Omental fat pad (tissue), 3 donors: ENCODE measurements at regions not wholly inside any gene's neighbourhood (a gene's known extent, or its start where the extent isn't known, plus 50 kb on each side); places are given as distances from the start of the nearest gene placed in this dataset.

Experiments
- ATAC-seq: fragments of 150-250 bp; one replicate; pipeline ENCODE4 v1.9.1; 2016; ENCODE audit warnings: mild to moderate bottlenecking, moderate library complexity; ENCODE audit not compliant: low FRiP score
- DNase-seq: peaks from one replicate; pipeline ENCODE4 v3.0.0-alpha.2; 2019; ENCODE audit warnings: low spot score
- CTCF ChIP-seq, 3 donors: fragments of 450-650 bp; IDR thresholded peaks; one replicate each; pipeline ENCODE4 v1.5.1; 2016 to 2017; ENCODE audit warnings: antibody characterized with exemption in 3 of 3, mild to moderate bottlenecking in 3 of 3, moderate library complexity in 2 of 3

DNA sequence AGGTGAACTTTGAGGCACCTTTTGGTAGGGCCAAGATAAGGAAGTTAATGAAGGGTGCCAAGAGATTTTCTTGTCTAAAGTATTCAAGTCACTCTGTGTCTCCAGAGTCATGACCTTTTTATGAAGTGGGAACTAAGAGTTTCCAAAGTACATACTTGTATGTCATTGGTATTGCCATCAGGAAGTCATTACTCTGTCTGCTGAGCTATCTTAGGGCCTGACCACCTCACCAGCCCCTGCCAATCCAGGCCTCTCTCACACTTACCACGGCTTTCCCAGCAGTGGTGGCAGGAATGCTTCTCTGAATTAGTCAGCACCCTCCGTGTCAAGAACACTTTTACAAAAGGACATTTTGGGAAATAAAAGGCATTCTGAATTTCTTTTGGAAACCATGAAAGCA lies 192.8 kb upstream of the MTNR1B start:
- no peak for ATAC-seq
- no peak for DNase-seq
- TF ChIP-seq CTCF (IDR thresholded peaks at IDR 0.05), result no peak

GRCh38 chr11:92779746-92780145 lies 189.7 kb upstream of the MTNR1B start:
- TF ChIP-seq CTCF (IDR thresholded peaks at IDR 0.05), result no peak
- DNase-seq (no peak), ATAC-seq (no peak)

DNA sequence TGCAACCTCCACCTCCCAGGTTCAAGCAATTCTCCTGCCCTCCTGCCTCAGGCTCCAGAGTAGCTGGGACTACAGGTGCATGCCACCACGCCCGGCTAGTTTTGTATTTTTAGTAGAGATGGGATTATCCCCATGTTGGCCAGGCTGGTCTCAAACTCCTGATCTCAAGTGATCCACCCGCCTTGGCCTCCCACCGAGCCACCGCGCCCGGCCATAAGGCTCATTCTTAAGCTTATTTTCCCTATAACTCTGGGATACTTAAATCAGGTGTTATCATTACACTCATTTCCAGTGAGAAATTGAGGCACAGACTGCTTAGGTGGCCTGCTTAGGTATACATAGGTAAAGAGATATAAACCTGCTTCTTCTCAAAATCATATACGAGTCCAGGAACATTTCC lies 188.3 kb upstream of the MTNR1B start:
- no peak for TF ChIP-seq CTCF (IDR thresholded peaks at IDR 0.05)
- ATAC-seq (no peak), DNase-seq (no peak)

- DNase-seq, result no peak
- no peak for TF ChIP-seq CTCF (IDR thresholded peaks at IDR 0.05)
- no peak for ATAC-seq
These were observed 186.6 kb upstream of the MTNR1B start for GRCh38 chr11:92782806-92783205.

DNA sequence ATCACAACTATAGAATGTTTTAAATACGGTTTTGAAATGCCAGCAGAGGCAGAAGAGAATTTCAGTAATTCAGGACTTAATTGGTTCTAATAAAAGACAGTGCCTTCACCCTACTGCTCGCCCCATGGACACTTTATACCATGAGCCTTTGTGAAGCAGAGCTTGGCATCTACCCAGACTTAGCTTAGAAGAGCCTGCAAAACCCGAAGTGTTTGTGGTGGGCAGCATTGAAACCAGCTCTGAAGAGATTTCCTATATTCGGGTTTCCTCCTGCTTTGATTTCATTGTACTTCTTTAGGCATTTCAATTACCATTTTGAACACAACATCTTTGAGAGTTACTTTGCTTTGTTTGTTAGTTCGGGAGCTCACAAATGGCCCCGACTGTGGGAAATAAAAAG lies 185.1 kb upstream of the MTNR1B start:
- ATAC-seq, result no peak
- TF ChIP-seq CTCF (IDR thresholded peaks at IDR 0.05), result no peak

GRCh38 chr11:92787638-92788037 lies 181.8 kb upstream of the MTNR1B start:
- DNase-seq (no peak), ATAC-seq (no peak)
- TF ChIP-seq CTCF (IDR thresholded peaks at IDR 0.05), result no peak

More for the DNA sequence above, 185.1 kb upstream of the MTNR1B start:
- no peak for DNase-seq

DNA sequence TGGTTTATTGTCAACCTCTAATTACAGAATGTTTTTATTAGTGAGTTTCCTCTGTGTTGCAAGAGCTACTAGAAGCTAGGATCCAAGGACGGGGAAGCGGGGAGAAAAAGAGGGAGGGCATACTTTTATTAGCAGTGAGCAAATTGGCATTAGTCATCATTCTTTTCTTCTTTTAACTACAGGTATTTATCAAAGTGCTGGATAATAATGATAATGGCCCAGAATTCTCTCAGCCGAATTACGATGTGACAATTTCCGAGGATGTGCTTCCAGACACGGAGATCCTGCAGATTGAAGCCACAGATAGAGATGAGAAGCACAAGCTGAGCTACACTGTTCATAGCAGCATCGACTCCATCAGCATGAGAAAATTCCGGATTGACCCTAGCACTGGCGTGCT lies 179.7 kb upstream of the MTNR1B start:
- no peak for ATAC-seq
- TF ChIP-seq CTCF (IDR thresholded peaks at IDR 0.05), result no peak
- DNase-seq, result no peak
